Astrocyte (in vitro differentiated cells and primary cell): ENCODE measurements at regions not wholly inside any gene's neighbourhood (a gene's known extent, or its start where the extent isn't known, plus 50 kb on each side); places are given as distances from the start of the nearest gene placed in this dataset.

Source experiments
- EZH2 ChIP-seq: IDR thresholded peaks from 2 replicates; pipeline ENCODE4 v1.6.1; 2012; ENCODE audit warnings: mild to moderate bottlenecking, low read length, inconsistent platforms; ENCODE audit not compliant: insufficient read depth
- TF ChIP-seq, protein P1 (sequence below): IDR thresholded peaks from 2 replicates; pipeline ENCODE4 v1.5.1; 2011; ENCODE audit warnings: low read depth, mild to moderate bottlenecking, inconsistent platforms, low read length, moderate library complexity; ENCODE audit not compliant: insufficient read depth

DNA sequence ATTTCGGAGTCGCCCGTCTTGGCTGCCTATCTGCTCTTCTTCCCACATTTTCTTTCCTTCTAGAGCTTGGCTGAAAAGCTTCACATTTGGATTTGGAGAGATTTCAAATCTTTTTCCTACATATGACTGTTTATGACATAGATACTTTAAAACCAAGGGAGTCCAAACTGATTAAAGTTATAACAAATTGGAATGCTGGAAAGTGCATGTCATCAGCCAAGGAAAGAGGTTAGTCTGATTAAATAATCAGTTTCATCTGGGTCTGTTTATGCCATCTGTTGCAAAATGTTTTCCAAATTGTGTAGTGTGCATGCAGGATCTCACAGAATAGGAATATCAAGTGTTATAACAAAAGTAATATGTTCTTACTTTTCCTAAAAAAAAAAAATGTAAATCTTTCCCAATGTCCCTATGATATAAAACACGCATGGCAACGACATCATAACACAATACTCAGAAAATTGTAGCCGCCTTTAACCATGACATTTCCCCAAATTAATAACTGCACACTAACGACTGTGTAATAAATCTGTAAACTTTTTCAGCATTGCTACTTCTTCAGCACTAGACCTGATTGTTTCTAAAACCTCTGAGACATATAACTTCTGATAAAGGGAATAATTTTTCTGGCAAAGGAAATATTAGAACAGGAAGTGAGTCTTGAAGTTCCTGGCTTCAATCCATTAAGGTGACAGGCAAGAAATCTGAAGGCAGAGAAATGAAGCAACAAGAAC lies 230.2 kb upstream of the FOXQ1 start:
- TF ChIP-seq, protein P1, sequence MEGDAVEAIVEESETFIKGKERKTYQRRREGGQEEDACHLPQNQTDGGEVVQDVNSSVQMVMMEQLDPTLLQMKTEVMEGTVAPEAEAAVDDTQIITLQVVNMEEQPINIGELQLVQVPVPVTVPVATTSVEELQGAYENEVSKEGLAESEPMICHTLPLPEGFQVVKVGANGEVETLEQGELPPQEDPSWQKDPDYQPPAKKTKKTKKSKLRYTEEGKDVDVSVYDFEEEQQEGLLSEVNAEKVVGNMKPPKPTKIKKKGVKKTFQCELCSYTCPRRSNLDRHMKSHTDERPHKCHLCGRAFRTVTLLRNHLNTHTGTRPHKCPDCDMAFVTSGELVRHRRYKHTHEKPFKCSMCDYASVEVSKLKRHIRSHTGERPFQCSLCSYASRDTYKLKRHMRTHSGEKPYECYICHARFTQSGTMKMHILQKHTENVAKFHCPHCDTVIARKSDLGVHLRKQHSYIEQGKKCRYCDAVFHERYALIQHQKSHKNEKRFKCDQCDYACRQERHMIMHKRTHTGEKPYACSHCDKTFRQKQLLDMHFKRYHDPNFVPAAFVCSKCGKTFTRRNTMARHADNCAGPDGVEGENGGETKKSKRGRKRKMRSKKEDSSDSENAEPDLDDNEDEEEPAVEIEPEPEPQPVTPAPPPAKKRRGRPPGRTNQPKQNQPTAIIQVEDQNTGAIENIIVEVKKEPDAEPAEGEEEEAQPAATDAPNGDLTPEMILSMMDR: no peak
- TF ChIP-seq EZH2: no peak
